Activated T-cell treated with anti-CD3 and anti-CD28 coated beads for 48 hours (primary cell): ENCODE measurements at regions not wholly inside any gene's neighbourhood (a gene's known extent, or its start where the extent isn't known, plus 50 kb on each side); places are given as distances from the start of the nearest gene placed in this dataset.

ENCODE experiments used
- DNase-seq: peaks from one replicate; pipeline ENCODE4 v3.0.0-alpha.2; 2020; ENCODE audit warnings: low read depth

DNA sequence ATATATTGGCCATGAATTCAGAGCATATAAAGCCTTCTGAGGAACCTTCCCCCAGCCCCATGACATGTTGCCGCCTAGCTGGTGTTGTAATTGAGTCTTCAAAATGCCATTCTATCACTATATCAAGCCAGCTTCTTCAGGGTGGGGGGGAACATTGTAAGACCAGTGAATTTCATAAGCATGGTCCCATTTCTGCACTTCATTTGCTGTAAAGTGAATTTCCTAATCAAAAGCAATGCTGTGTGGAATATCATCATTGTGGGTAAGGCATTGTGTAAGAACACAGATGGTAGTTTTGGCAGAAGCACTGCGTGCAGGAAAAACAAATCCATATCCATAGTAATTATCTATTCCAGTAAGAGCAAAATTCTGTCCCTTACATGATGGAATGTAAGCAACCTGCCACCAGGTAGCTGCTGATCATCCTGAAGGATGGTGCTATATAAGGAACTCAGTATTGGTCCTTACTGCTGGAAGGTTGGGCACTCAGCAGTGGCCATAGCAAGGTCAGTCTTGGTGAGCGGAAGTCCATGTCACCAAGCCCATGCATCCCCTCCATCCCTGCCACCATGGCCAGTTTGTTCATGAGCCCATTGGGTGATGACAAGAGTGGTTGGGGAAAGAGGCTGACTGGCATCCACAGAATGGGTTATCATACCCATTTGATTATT lies 159.4 kb downstream of the COPS8 start:
- DNase-seq, result no peak

DNA sequence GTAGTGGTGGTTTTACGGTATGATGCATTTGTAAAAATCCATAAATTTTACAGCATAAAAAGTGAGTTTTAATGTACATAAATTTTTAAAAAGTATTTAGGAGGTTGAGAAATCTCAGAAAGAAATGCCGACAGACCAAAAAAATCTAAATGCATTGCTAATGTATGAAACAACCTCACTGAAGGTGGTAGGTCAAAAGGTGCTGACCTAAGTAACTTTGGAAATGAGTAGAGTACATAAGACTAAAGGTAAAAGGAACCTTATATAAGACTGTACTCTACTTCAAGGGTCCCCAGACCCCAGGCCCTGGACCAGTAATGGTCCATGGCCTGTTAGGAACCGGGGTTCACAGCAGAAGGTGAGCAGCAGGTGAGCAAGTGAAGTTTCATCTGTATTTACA lies 163.4 kb downstream of the COL6A3 start:
- no peak for DNase-seq

DNA sequence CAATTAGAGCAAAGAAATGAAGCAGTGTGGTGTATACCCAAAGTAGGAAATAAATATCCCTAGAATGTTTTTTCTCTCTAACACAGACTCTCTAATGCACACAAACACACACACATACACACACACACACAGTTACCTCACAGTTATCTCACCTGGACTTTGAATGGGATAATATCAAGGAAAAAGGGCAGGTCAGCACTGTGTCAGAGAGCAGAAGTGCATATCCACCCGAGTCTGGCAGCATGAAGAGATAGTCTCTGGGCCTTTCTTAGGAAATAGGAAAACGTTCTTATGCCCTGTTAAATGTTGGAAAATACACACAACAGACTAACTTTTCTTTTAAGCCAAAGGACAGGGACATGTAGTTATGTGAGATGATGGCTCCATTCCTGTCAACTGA lies 162.0 kb downstream of the COL6A3 start:
- DNase-seq, result no peak

DNA sequence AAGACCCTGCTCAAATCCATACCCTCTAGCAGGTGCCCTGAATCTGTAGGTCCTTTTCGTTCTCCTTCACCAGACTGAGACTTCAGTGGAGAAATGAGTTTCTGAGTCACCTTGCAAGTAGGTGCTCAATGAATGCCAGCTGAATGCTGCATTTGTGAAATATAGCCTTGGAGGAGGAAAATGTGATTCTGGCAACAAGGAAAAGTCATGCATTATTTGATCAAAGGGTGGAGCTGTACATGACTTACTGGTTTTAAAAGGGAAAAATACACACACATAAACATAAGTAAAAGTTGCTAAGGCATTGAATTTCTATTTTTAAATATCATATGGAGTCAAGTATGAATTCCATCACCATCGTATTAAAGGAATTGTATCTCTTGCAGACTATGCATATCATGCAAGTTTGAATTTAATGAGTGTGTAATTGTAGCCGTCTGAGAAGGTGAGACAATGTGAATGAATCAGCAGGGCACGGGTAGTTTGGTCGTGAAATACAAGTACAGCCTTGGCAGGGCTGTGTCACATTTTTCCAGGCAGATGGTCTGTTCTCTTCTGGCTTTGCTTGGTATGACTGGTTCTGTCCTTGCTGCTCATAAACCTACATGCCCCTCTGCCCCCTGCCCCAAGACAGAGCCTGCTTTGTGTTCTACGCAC lies 160.8 kb downstream of the COL6A3 start:
- DNase-seq, result no peak

DNA sequence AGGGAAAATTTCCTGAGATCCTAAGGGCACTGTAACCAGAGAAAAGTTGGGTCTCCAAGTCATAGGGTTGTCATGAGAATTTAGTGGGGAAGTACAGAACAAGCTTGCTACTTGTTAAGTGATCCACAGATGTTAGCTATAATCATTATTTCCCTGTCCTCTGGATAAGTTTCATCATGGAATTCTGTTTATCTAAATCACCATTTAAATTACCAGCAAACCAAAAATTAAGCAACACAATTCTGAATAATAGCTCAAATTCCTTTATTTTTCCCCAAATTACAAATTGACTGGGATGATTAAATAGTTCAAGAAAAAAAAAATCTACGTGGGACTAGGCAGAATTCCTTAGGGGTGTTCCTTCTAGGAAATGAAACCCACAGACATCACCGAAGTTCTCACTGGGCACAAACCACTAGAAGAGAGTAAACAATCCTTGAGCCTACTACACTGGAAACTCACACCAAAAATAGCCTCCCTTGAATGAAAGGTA lies 159.5 kb downstream of the COL6A3 start:
- no peak for DNase-seq

DNA sequence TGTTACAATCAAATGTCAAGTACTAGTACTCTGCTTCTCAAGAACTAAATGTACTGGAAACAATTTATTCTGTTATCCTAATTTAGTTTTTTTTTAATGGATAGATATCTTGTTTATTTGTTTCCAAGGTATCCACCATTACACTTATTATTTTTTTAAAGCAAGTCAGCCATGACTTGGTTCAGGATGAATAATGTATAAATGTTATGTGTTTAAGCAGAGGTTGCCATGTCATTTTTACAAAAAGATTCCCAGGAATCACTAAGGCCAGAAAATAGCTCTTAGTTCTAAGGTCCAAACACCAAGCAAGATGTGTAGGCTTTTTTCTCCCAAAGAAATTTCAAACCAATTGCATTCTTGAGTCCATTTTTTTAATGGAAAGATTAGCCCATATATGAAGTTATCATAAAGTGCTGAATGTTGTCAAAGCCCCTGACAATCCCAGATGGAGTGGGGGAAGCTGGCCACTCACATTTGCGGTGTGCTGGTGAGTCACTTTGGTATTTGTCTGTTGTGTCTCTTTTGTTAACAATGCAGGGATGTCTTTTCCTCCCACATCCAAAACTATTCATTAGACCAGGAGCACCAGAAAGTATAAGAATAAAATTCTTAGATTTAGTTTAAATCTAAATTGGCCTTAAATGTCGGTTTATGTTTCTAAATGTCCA lies 158.9 kb downstream of the COL6A3 start:
- no peak for DNase-seq

DNA sequence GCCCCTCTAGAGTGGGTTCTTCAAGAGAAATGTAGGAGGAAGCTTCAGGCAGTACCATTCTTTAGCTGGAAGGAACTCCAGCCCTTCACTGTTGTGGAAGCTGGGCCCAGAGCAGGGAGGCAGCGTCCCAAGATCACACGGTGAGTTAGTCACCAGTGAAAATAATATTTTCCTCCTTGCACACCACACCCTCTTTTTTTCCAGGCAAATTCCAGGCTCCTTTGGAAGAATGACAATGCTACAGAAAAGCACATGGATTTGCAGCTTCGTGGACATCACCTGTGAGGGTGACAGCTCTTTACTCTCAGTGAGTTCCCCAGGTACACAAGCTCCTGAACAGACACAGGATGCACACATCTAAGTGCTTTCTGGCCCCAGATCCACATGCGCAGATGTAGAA lies 157.1 kb downstream of the COL6A3 start:
- no peak for DNase-seq

DNA sequence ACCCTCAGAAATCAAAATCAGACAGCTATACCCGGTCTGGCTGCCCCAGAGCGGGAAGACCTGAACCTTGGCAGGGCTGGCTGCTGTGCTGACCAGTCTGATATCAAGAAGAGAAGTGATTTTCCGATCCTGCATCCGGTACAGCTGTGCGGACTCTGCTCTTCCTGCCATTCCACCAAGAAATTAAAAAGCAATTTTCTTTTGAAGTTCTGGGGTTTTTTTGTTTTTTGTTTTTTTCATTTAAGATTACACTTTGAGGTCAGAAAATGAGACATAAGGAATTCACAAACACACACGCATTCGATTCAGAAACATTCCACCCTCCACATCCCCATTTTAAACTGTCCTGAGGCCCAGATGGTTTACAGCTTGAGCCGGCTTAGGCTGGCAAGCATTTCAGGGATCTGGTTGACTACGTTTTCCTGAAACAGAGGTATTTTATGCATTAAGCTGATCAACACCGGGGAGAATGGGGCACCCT lies 156.5 kb downstream of the COL6A3 start:
- DNase-seq, result no peak

DNA sequence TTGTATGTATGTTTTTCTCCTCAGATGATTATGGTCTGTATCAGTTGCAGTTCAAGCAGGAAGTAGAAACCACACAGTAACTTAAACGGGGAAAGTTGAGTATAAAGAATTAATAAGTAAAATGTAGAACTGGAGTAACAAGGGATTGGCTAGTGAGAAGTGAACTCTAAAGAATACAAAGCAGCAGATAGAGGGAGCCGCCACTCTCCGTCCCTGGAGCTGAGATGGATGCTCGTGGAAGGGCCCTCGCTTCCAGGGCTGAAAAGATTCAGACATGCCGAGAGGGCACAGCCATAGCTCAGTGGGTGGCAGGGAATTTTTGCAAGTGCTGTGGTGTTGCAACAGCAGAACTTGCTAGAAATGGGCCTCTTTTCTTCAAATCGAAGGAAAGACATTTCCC lies 155.8 kb downstream of the COL6A3 start:
- DNase-seq, result no peak

DNA sequence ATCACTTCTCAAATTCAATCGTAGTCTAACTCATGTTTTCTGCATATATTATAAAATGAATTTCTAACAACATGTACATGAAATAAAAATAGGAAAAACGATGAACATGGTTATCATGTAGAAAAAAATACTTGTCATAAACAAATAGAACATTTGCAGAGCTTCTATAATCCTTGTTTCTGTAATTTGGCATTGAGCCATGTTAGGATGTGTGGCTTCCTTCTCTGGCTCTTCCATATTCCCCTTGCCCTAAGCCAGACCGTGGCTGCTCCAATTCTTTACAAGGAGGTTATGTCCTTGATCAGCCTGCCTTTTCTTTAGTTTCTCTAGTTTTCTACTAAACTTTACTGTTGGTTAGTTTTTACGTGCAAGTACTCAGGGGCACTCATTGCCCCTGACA lies 155.3 kb downstream of the COL6A3 start:
- no peak for DNase-seq

DNA sequence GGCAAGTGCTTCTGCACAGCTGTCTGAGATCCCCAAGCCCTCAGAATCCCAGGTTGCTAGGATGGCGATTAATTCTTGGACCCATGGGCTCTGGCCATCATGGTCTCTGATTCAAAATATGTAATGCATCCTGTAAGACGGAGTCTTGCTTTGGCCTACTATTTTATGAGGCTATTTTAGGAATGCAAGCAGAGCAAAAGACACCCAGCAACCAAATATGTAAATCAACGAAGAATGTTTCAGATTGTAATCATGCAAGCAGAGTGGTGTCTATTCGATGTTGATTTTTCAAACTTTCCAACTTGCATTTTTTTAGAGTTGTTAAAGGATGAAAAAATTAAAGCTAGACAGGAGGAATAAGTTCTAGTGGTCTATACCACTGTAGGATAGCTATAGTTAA lies 154.8 kb downstream of the COL6A3 start:
- DNase-seq, result no peak

DNA sequence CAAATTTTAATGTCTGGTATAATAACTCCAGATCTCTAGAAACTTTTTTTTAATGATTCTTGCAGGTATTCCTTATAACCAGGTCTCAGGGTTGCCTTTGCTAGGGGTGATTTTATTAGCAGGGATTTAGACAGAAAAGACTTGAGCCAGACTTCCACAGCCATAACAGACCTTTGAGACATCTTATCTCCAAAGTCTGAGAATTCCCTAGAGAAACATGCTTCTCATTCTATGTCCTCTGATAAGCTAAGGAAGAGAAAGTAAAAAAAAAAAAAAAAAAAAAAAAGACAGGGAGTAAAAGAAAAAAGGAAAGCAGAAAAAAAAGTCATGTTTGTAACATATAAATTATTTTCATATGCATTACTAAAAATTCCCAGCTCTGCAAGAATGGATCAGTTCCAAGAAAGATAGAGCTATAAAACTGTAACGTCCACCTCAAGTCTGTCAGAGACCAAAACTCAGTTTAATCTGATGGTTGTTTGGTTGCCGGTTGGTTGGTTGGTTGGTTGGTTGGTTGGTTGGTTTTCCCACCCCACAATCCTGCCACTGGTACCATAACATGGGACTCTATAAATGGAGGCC lies 153.8 kb downstream of the COL6A3 start:
- DNase-seq, result no peak

DNA sequence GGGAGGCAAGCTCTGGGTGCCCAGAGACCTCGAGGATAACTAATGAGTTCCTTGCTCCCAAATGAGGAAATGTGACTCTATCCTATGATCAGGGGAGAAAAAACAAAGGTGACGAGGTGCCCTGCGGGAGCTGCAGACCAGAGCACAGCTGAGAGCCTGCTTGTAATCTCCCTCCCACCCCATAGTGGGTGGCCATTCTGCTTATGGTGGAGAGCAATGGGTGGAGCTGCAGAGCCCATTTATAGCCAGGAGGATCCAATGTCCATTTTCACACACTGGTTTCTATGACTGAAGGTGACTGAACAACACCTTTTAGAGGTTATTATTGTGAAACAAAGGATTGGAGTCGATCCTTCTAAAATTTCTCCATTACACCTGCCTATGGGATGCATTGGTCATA lies 153.3 kb downstream of the COL6A3 start:
- DNase-seq, result no peak

DNA sequence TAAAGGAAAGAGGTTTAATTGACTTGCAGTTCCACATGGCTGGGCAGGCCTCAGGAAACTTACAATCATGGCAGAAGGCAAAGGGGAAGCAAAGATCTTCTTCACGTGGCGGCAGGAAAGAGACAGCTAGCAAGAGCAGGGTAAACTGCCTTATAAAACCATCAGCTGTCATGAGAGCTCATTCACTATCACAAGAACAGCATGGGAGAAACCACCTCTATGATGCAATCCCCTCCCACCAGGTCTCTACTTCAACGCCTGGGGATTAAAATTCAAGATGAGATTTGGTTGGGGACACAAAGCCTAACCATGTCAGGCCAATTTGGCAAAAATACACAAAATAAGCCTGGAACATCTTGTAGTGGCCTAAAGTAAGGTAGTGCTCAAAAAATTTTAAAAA lies 152.6 kb downstream of the COL6A3 start:
- DNase-seq, result no peak

DNA sequence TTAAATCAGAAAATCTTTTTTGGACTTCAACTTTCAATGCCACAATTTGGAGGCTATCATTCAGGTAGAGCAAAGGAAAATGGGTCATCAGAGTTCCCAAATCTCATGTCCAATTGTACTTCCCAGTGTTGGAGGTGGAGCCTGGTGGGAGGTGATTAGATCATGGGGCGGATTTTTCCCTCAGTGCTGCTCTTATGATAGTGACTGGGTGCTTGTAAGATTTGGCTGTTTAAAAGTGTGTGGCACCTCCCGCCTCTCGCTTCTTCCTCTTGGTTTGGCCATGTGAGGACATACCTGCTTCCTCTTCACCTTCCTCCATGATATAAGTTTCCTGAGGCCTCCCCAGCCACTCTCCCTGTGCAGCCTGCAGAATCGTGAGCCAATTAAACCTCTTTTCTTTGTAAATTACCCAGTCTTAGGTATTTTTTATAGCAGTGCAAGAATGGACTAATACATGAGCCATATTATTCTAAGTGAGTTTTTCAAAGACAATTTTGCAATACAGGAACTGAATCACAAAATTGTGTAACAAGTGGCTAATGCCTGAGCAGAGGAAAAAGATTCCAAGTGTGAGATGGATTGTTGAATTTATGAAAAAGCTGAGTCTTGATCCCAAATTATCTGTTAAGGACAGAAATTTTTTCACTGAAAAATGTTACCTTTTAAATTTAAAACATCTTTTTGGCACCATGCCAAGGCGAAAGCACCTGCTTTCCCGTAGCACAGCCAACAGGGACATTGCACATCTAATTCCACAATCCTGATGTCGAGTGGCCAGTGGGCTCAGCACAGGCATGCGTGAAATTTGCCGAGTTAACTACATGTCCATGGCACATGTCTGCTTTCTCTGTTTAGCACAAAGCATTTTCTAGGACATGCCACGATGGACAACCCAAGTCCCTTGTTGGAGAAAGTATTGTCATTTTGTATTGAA lies 150.9 kb downstream of the COL6A3 start:
- no peak for DNase-seq

DNA sequence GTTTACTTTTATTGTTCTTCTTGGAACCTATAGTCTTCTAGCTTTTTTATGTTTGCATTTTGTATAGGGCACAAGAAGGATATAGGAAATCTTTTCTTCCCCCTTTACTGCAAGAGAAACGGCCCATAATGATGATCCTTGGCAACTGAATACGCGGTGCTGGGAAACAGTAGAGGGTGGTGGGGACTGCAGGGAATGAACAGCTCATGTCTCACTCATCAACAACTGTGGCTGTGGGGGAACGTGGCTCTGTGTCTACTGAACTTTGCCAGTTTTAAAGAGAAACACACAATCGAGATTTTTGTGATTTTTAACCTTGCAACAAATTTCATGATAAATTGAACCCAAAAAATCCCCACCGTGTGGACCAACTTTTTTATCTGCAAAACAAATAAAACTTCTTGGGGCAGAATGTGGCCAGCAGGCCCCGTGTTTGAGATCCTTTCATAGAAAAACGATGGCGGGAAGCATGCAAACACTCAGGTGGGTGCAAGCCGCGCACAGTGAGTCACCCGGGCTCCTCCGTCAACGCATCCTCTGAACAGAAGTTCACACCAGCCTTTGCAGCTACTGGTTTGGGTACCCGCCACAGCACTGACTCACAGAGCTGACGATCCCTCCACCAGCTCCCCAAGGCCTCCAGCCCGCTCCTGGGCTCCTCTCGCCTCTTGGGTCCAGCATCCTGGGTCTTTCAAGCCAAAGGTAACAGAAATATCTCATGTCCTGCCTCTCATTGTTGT lies 149.3 kb downstream of the COL6A3 start:
- no peak for DNase-seq

DNA sequence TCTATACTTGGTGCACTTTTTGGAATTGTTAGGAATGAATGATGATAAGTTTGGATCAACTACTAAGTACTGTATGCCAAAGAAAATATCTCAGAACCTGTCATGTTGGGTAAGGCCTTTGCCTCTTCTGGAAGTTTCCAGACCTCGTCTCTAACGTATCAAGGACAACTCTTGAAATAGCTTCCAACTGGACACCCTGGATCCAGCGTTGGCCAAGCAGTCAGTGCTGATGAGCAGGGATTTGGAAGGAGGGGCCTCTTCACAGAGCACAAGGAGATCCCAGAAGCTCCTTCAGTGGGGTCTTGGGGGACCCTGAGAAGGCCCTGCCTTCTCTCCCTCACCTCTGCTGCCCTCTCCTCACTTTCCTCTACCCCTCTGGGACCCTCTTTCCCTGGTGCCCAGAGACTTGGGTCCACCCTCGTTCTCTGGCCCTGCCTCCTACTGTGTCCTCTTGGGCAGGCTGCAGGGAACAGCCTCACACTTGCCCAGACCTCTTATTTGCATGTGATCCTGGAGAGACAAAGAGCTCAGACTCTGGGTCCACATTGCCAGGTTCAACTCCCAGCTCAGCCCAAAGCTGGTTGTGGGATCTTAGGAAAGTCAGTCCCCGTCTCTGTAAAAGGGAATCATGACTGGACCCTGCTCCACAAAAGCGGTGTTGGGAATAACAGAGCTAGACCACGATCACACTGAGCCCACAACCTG lies 145.8 kb downstream of the COL6A3 start:
- no peak for DNase-seq

DNA sequence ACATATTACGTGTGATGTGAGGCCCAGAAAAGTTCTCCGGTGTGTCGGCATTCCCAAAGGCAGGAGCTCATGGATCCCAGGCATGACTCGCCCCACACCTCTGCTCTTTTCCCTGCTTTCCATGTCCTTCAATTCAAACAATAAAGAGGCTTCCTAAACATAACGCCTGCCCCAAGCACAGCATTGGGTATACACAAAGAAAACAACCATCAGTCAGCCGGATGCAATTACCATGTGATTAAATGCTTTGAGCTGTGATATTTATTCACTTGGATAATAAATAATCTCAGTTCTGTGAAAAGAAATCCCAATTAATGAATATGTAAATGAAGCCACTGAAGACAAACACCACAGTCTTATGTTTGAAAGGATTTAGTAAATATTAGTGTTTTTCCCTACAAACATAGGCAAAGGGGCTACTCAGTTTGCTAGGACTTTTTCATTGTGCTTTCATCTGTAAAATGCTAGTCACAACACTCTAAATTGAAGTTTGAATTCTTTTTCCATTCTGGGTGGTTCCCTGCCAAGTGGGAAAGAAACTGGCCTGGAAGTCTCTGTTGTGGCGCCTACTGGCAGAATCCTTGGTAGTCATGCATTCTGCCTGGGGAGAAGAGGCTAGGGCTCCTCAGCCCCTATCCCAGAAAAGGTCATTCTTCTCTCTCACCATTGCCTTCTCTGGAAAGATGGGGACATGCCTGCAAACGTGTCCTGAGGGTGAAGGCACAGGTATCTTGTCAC lies 144.7 kb downstream of the COL6A3 start:
- no peak for DNase-seq

DNA sequence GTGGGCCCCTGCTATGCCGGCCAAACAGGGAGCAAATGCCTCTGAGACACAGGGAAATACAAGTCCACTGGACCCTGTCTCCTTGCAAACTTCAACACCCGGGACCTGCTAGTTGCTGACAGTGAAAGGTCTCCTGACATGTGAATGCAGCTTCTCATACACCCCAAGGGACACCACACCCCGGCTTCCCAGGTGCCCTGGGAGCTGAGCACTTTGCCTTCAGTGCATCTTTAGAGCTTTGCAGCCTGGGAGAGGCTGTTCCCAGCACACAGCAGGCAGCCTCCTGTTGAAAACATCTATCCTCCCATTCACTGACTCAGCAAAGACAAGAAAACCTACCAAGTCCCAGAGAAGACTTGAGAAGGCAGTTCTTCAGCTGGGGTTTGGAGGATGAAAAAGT lies 143.4 kb downstream of the COL6A3 start:
- DNase-seq, result no peak
